Stomach (tissue), 8 donors: ENCODE measurements at regions not wholly inside any gene's neighbourhood (a gene's known extent, or its start where the extent isn't known, plus 50 kb on each side); places are given as distances from the start of the nearest gene placed in this dataset.
A peak's percentile ranks its signal among the peaks of the same experiment; 100 is the strongest.

Source experiments
- DNase-seq, 2 donors: peaks; one replicate each; pipeline versions ENCODE4 v3.0.0 to v3.0.0-alpha.2; 2013 to 2019
- H3K27ac ChIP-seq, 5 donors: fragments of 200-600 bp in 4 of 5; sonication (generic) in 4 of 5; one replicate each; pipeline ENCODE4 v1.5.1; 2013 to 2019; ENCODE audit warnings: mild to moderate bottlenecking in 1 of 5, moderate library complexity in 1 of 5
- H3K27me3 ChIP-seq, 3 donors: fragments of 200-600 bp; sonication (generic); one replicate each; pipeline ENCODE4 v1.5.1; 2017 to 2019; ENCODE audit warnings: mixed run types in 1 of 3
- H3K36me3 ChIP-seq, 4 donors: fragments of 200-600 bp; sonication (generic); 1 replicate in 3 of 4; 2 replicates in 1 of 4; pipeline ENCODE4 v1.5.1; 2016 to 2019
- H3K4me1 ChIP-seq, 4 donors: fragments of 200-600 bp; sonication (generic); one replicate each; pipeline ENCODE4 v1.5.1; 2016 to 2019
- H3K4me3 ChIP-seq, 4 donors: fragments of 200-600 bp; sonication (generic) in 3 of 4; one replicate each; pipeline ENCODE4 v1.5.1; 2016 to 2019; ENCODE audit warnings: mild to moderate bottlenecking in 1 of 4
- H3K9me3 ChIP-seq, 4 donors: fragments of 200-600 bp; sonication (generic); one replicate each; pipeline ENCODE4 v1.5.1; 2016 to 2019
- CTCF ChIP-seq, 7 experiments: fragments of 450-650 bp in 4 of 7; fragments of 200-600 bp in 3 of 7; sonication (generic) in 3 of 7; IDR thresholded peaks; one replicate each; pipeline ENCODE4 v1.5.1; 2016 to 2019; ENCODE audit warnings: antibody characterized with exemption in 7 of 7, control low read depth in 2 of 7, mild to moderate bottlenecking in 1 of 7
- EP300 ChIP-seq: sonication (generic); formaldehyde crosslinking; IDR thresholded peaks from one replicate; pipeline ENCODE4 v1.6.1; 2017; ENCODE audit warnings: antibody characterized with exemption
- POLR2A ChIP-seq, 4 donors: fragments of 450-650 bp; IDR thresholded peaks; one replicate each; pipeline ENCODE4 v1.6.1; 2016; ENCODE audit warnings: antibody characterized with exemption in 4 of 4, control low read depth in 2 of 4, mild to moderate bottlenecking in 1 of 4, moderate library complexity in 1 of 4
- POLR2AphosphoS5 ChIP-seq, 3 donors: sonication (generic); formaldehyde crosslinking; IDR thresholded peaks; one replicate each; pipeline ENCODE4 v1.6.1; 2016; ENCODE audit warnings: antibody characterized with exemption in 3 of 3
- WGBS, 5 donors: extraction: QIAGEN DNeasy Blood & Tissue Kit in 3 of 5; methylation state at CpG; one replicate each; pipeline versions ENCODE4 v1.1.5 to v1.1.7; 2013 to 2018; 5-methylcytosine and 5-hydroxymethylcytosine counted together
- intact Hi-C: fragments of 100-400 bp; cut with DNase I; formaldehyde crosslinking; loops from one replicate; pipeline ENCODE4 v1.15.1; 2023; ENCODE audit warnings: low total_unique reads
- donor health status: healthy with polysubstance abuse.
- donor health status: Bipolar disorder and iron deficiency.
- donor health status: healthy.

GRCh38 chr13:104900191-104900817, 1635.2 kb downstream of the EFNB2 start:
- 69 to 86% (median 80%) methylated on average over 1 of the region's 1 CpG for WGBS, 5 donors

GRCh38 chr13:104898484-104898883, 1637.0 kb downstream of the EFNB2 start:
- no peaks in the 10 kb centered on the region for H3K4me1 ChIP-seq
- intact Hi-C loops: no loop called here
- H3K36me3 ChIP-seq: no peaks in the 10 kb centered on the region
- no peak overlapping the region for H3K4me3 ChIP-seq
- WGBS, 5 donors: 91 to 98% (median 94%) methylated on average over 3 of the region's 3 CpGs
- no peak for DNase-seq
- no peaks in the 10 kb centered on the region for H3K27me3 ChIP-seq
- no peaks in the 10 kb centered on the region for H3K9me3 ChIP-seq
- TF ChIP-seq EP300 (no peak), POLR2A (IDR thresholded peaks at IDR 0.05) (no peak), POLR2AphosphoS5 (IDR thresholded peaks at IDR 0.05) (no peak), CTCF (IDR thresholded peaks at IDR 0.05) (no peak)
- H3K27ac ChIP-seq: no peak overlapping the region

More at GRCh38 chr13:104900191-104900817, 1635.2 kb downstream of the EFNB2 start:
- TF ChIP-seq POLR2A (IDR thresholded peaks at IDR 0.05) (no peak), EP300 (no peak), POLR2AphosphoS5 (IDR thresholded peaks at IDR 0.05) (no peak), CTCF (IDR thresholded peaks at IDR 0.05) (no peak)
- Histone ChIP-seq H3K9me3 (no peaks in the 10 kb centered on the region), H3K27ac (no peak overlapping the region), H3K36me3 (no peaks in the 10 kb centered on the region), H3K4me1 (no peaks in the 10 kb centered on the region), H3K27me3 (no peaks in the 10 kb centered on the region), H3K4me3 (no peak overlapping the region)
- no peak for DNase-seq
- intact Hi-C loops: no loop called here

- Histone ChIP-seq H3K4me3 (no peak overlapping the region), H3K36me3 (no peaks in the 10 kb centered on the region), H3K9me3 (no peaks in the 10 kb centered on the region), H3K27ac (no peak overlapping the region), H3K27me3 (no peaks in the 10 kb centered on the region), H3K4me1 (no peaks in the 10 kb centered on the region)
- intact Hi-C loops: no loop called here
- TF ChIP-seq POLR2AphosphoS5 (IDR thresholded peaks at IDR 0.05): no peak
- no peak for TF ChIP-seq POLR2A (IDR thresholded peaks at IDR 0.05)
- no peak for TF ChIP-seq CTCF (IDR thresholded peaks at IDR 0.05)
- no peak for TF ChIP-seq EP300
- WGBS, 5 donors: 35 to 60% (median 46%) methylated on average over 1 of the region's 1 CpG
- DNase-seq: peak in 1 of 2 donors; percentile 35
These were observed 1639.9 kb downstream of the EFNB2 start for GRCh38 chr13:104895521-104895920.

GRCh38 chr13:104875038-104875754, 1660.3 kb downstream of the EFNB2 start:
- TF ChIP-seq POLR2AphosphoS5 (IDR thresholded peaks at IDR 0.05) (no peak), POLR2A (IDR thresholded peaks at IDR 0.05) (no peak), EP300 (no peak), CTCF (IDR thresholded peaks at IDR 0.05) (no peak)
- intact Hi-C loops: no loop called here
- Histone ChIP-seq H3K4me1 (no peaks in the 10 kb centered on the region), H3K9me3 (no peaks in the 10 kb centered on the region), H3K4me3 (no peak overlapping the region), H3K27me3 (no peaks in the 10 kb centered on the region), H3K36me3 (no peaks in the 10 kb centered on the region), H3K27ac (no peak overlapping the region)
- peak in 1 of 2 donors; percentile 9 for DNase-seq
- WGBS, 5 donors: 57 to 71% (median 67%) methylated on average over 2 of the region's 2 CpGs
